GM12878 (cell line): ENCODE measurements at regions not wholly inside any gene's neighbourhood (a gene's known extent, or its start where the extent isn't known, plus 50 kb on each side); places are given as distances from the start of the nearest gene placed in this dataset.

Source experiments
- ATAC-seq: fragments of 200-7000 bp; cut with Tn5 transposase; 3 replicates; pipeline ENCODE4 v1.9.1; 2020; ENCODE audit warnings: mild to moderate bottlenecking, moderate library complexity
- BruUV-seq: library from RNA; stranded (reverse); fragments of 400-500 nt; replicated peaks from 2 replicates; lab custom pipeline; 2021; lab: Mats Ljungman, UMichigan
- CTCF ChIA-PET: fragments of 300-600 bp; sonication (Branson Sonifier 250); formaldehyde crosslinking; extraction: SDS; loops from one replicate; lab custom pipeline; 2021; ENCODE audit warnings: inconsistent platforms; lab: Yijun Ruan, JAX
- POLR2A ChIA-PET: fragments of 350-600 bp; formaldehyde crosslinking; extraction: SDS; loops from one replicate; lab custom pipeline; 2021; ENCODE audit warnings: inconsistent platforms; lab: Charles Lee
- RAD21 ChIA-PET: fragments of 300-600 bp; sonication (Branson Sonifier 250); formaldehyde crosslinking; loops from one replicate; lab custom pipeline; 2023; ENCODE audit warnings: antibody characterized with exemption; ENCODE audit not compliant: unreplicated experiment; lab: Charles Lee
- SMC1A ChIA-PET: fragments of 300-600 bp; sonication (Branson Sonifier 250); formaldehyde crosslinking; loops from one replicate; lab custom pipeline; 2023; ENCODE audit not compliant: unreplicated experiment, uncharacterized antibody; lab: Charles Lee
- DNase-seq: peaks from one replicate; pipeline ENCODE4 v3.0.0-alpha.2; 2011; ENCODE audit warnings: low read depth, low spot score
- FAIRE-seq: peaks from 3 replicates; lab custom pipeline; 2011; peaks lifted over from hg19 to GRCh38; lab: Jason Lieb, UNC
- H2AFZ ChIP-seq: 2 replicates; pipeline ENCODE4 v1.6.0; 2011; ENCODE audit warnings: low read depth, low read length, control low read depth; ENCODE audit not compliant: control insufficient read depth
- H3K27ac ChIP-seq: 2 replicates; pipeline ENCODE4 v1.5.1; 2011; ENCODE audit warnings: control low read depth; ENCODE audit not compliant: control insufficient read depth, insufficient read depth
- H3K27me3 ChIP-seq, 2 experiments: replicated peaks in 1 of 2; 2 replicates each; pipeline versions ENCODE4 v1.6.0 to v1.6.1; 2011; ENCODE audit warnings: low read length in 1 of 2; ENCODE audit not compliant: control insufficient read depth in 2 of 2, insufficient read depth in 2 of 2
- H3K36me3 ChIP-seq, 2 experiments: 2 replicates each; pipeline ENCODE4 v1.5.1; 2011; ENCODE audit warnings: low read length in 1 of 2; ENCODE audit not compliant: control insufficient read depth in 2 of 2, insufficient read depth in 2 of 2
- H3K4me1 ChIP-seq: 2 replicates; pipeline ENCODE4 v1.6.1; 2011; ENCODE audit warnings: mild to moderate bottlenecking, low read length, moderate library complexity, mixed read lengths; ENCODE audit not compliant: control insufficient read depth, insufficient read depth
- H3K4me2 ChIP-seq: 2 replicates; pipeline ENCODE4 v1.6.0; 2011; ENCODE audit warnings: control low read depth; ENCODE audit not compliant: control insufficient read depth, insufficient read depth
- H3K4me3 ChIP-seq: fragments of 200-600 bp; sonication (generic); 2 replicates; pipeline ENCODE4 v1.5.1; 2016
- H3K79me2 ChIP-seq: 2 replicates; pipeline ENCODE4 v1.6.0; 2011; ENCODE audit warnings: low read length; ENCODE audit not compliant: control insufficient read depth, insufficient read depth
- H3K9ac ChIP-seq: 2 replicates; pipeline ENCODE4 v1.8.0; 2011; ENCODE audit warnings: low read length, control low read depth, mixed read lengths; ENCODE audit not compliant: control insufficient read depth, insufficient read depth
- H3K9me3 ChIP-seq: replicated peaks from 3 replicates; pipeline ENCODE4 v1.5.1; 2011; ENCODE audit warnings: mild to moderate bottlenecking, low read length; ENCODE audit not compliant: control insufficient read depth, insufficient read depth
- H4K20me1 ChIP-seq: 2 replicates; pipeline ENCODE4 v1.6.0; 2011; ENCODE audit not compliant: control insufficient read depth, insufficient read depth
- CBX3 ChIP-seq: fragments of 200-600 bp; sonication (generic); IDR thresholded peaks from 2 replicates; pipeline ENCODE4 v1.6.1; 2016; ENCODE audit warnings: low read depth, borderline replicate concordance
- DPF2 ChIP-seq: fragments of 450-650 bp; IDR thresholded peaks from 2 replicates; pipeline ENCODE4 v1.6.1; 2017; ENCODE audit warnings: mild to moderate bottlenecking
- EGR1 ChIP-seq, 2 experiments: IDR thresholded peaks; 1 replicate in 1 of 2; 2 replicates in 1 of 2; pipeline ENCODE4 v1.6.1; 2011 to 2012; ENCODE audit warnings: low read depth in 2 of 2, low read length in 2 of 2, borderline replicate concordance in 1 of 2, mild to moderate bottlenecking in 1 of 2, moderate library complexity in 1 of 2
- FOS ChIP-seq: IDR thresholded peaks from 3 replicates; pipeline ENCODE4 v1.6.1; 2011; ENCODE audit warnings: borderline replicate concordance; ENCODE audit not compliant: insufficient read length; ENCODE audit errors: extremely low read depth
- IKZF1 ChIP-seq: fragments of 450-650 bp; conservative IDR thresholded peaks from 2 replicates; pipeline ENCODE4 v1.6.1; 2017; ENCODE audit warnings: antibody characterized with exemption, mild to moderate bottlenecking
- NFIC ChIP-seq: IDR thresholded peaks from 2 replicates; pipeline ENCODE4 v1.6.1; 2012; ENCODE audit warnings: low read depth, mild to moderate bottlenecking, inconsistent platforms, low read length, moderate library complexity
- NFYA ChIP-seq: IDR thresholded peaks from 2 replicates; pipeline ENCODE4 v1.6.1; 2011; ENCODE audit warnings: low read depth, mild to moderate bottlenecking, low read length, improper control_type of control experiment, borderline replicate concordance
- RUNX3 ChIP-seq: IDR thresholded peaks from 2 replicates; pipeline ENCODE4 v1.6.1; 2012; ENCODE audit warnings: low read length, inconsistent platforms
- SPI1 ChIP-seq: IDR thresholded peaks from 2 replicates; pipeline ENCODE4 v1.6.1; 2011; ENCODE audit warnings: low read depth, mild to moderate bottlenecking, low read length, moderate library complexity, borderline replicate concordance; ENCODE audit not compliant: insufficient read depth
- ZBTB33 ChIP-seq: fragments of 450-650 bp; IDR thresholded peaks from 2 replicates; pipeline ENCODE4 v1.6.1; 2017; ENCODE audit warnings: mild to moderate bottlenecking
- ZNF384 ChIP-seq: IDR thresholded peaks from 2 replicates; pipeline ENCODE4 v1.6.1; 2012; ENCODE audit warnings: low read depth, mild to moderate bottlenecking, low read length, improper control_type of control experiment, borderline replicate concordance
- WGBS: methylation state at CpG from one replicate; pipeline ENCODE4 v1.1.6; 2016; ENCODE audit warnings: low lambda C conversion rate; ENCODE audit not compliant: insufficient replicate concordance, insufficient coverage; ENCODE audit errors: missing lambda C conversion rate; 5-methylcytosine and 5-hydroxymethylcytosine counted together
- in situ Hi-C: fragments of 300-500 bp; cut with MboI; formaldehyde crosslinking; loops from 9 replicates; pipeline ENCODE4 v1.14.3; 2018; ENCODE audit warnings: mixed read lengths
- intact Hi-C: fragments of 100-400 bp; cut with micrococcal nuclease; formaldehyde crosslinking; loops from one replicate; pipeline ENCODE4 v1.14.2; 2022; ENCODE audit not compliant: unreplicated experiment

DNA sequence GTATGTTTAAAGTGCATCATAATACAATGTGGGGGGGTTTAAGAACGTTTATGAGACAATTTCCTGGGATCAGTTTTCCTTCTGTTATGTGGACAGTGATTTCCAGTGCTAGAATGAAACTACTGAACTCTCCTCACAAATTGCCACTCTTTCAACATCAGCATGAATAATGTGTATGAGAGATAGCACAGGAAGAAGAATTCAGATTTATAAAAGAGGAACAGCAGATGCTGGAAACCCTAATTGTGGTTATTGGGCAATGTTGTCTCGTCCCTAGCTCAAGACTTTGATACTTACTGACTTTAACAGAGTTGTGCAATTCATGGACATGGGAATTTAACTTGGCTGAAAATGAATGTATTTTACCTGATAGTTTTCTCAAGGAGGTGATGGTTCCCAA is 410.8 kb upstream of the MEF2C start:
- DNase-seq (no peak), FAIRE-seq (no peak), ATAC-seq (peak; percentile 34; the same call in 1 of the 3 replicates)
- no peaks in the 10 kb centered on the region for H3K79me2 ChIP-seq
- no peak for TF ChIP-seq CBX3
- TF ChIP-seq FOS: no peak
- TF ChIP-seq ZBTB33: no peak
- peak; percentile 76; the same call in 1 of the 2 replicates for TF ChIP-seq SPI1
- no peak for TF ChIP-seq DPF2
- TF ChIP-seq ZNF384: no peak
- peak; percentile 66 for TF ChIP-seq RUNX3
- 0 out of 2 replicates have a peak, but pooled peaks have one; percentile 17 for TF ChIP-seq IKZF1
- no peak for TF ChIP-seq NFYA
- TF ChIP-seq NFIC: peak; percentile 23; the same call in 1 of the 2 replicates
- TF ChIP-seq EGR1 (IDR thresholded peaks at IDR 0.05; ENCODE audit: borderline replicate concordance in 1 of 2, low read depth in 2 of 2, low read length in 2 of 2): no peak
- BruUV-seq: no TSS peak
- in situ Hi-C loops (no loop called here), intact Hi-C loops (no loop called here)
- no peak overlapping the region; the same call in 1 of the 2 replicates for H2AFZ ChIP-seq
- CTCF ChIA-PET: interaction anchor here (1.2 to 4.7 kb wide), 5 partner anchors 8 to 566 kb away, joined by 4 to 17 read pairs (median 4); no protein-coding TSS in a partner anchor
- no peaks in the 10 kb centered on the region for H4K20me1 ChIP-seq
- peaks cover 12% of the 10 kb centered on the region; the same call in 1 of the 2 replicates for H3K4me1 ChIP-seq
- no peaks in the 10 kb centered on the region for H3K27me3 ChIP-seq
- H3K9ac ChIP-seq: no peak overlapping the region
- peaks cover 5% of the 10 kb centered on the region; the same call in 2 of the 3 replicates for H3K9me3 ChIP-seq
- no peak overlapping the region for H3K27ac ChIP-seq
- H3K36me3 ChIP-seq: no peaks in the 10 kb centered on the region
- H3K4me2 ChIP-seq: no peak overlapping the region; the same call in 1 of the 2 replicates
- SMC1A ChIA-PET: interaction anchor here (1.8 to 4.1 kb wide), 3 partner anchors 8 to 23 kb away, joined by 8 to 20 read pairs (median 11); no protein-coding TSS in a partner anchor
- POLR2A ChIA-PET: interaction anchor here (0.6 to 1.2 kb wide), 2 partner anchors 10 to 450 kb away, joined by 3 to 5 read pairs; no protein-coding TSS in a partner anchor
- WGBS: 48% methylated on average over 2 of the region's 2 CpGs
- no peak overlapping the region for H3K4me3 ChIP-seq
- RAD21 ChIA-PET: interaction anchor here (1.7 to 2.3 kb wide), 2 partner anchors 9 to 50 kb away, joined by 4 to 6 read pairs; no protein-coding TSS in a partner anchor
